ENCODE measurements at regions not wholly inside any gene's neighbourhood (a gene's known extent, or its start where the extent isn't known, plus 50 kb on each side); places are given as distances from the start of the nearest gene placed in this dataset.

GRCh38 chr9:99451112-99451606 is 229.1 kb downstream of the SEC61B start:
- no peaks in the 10 kb centered on the region for H3K79me2 ChIP-seq (ENCODE audit: control insufficient read depth in 1 of 2, insufficient read depth in 2 of 2, low read length in 2 of 2)
- no peak overlapping the region for H2AK5ac ChIP-seq (ENCODE audit: low read depth, low read length)
- no peak for FAIRE-seq
- no peak overlapping the region for H3K23ac ChIP-seq (ENCODE audit: insufficient read length)
- no peaks in the 10 kb centered on the region for H3K79me1 ChIP-seq (ENCODE audit: low read depth, low read length)
- no peaks in the 10 kb centered on the region for H3K36me3 ChIP-seq (ENCODE audit: control insufficient read depth in 2 of 4, insufficient read depth in 4 of 4, low read length in 3 of 4)
- no peak overlapping the region for H2BK15ac ChIP-seq (ENCODE audit: low read length)
- H4K8ac ChIP-seq (ENCODE audit: extremely low read depth, insufficient read depth, low read length) = no peak overlapping the region
- H3K23me2 ChIP-seq (ENCODE audit: low read depth, low read length) = no peaks in the 10 kb centered on the region
- 81% methylated on average over 4 of the region's 4 CpGs; no CpG with 5 or more reads in 1 of the 2 experiments for WGBS, 2 experiments (ENCODE audit: extremely low coverage in 1 of 2, insufficient coverage in 1 of 2, insufficient read length in 1 of 2, insufficient replicate concordance in 2 of 2, low coverage in 1 of 2, low lambda C conversion rate in 2 of 2, missing lambda C conversion rate in 1 of 2)
- H2BK12ac ChIP-seq (ENCODE audit: low read depth, low read length) = no peak overlapping the region
- no peak overlapping the region for H2AFZ ChIP-seq (ENCODE audit: low read length)
- no peak overlapping the region for H4K91ac ChIP-seq (replicated peaks; ENCODE audit: insufficient read length, low read length)
- H3K27ac ChIP-seq (ENCODE audit: low read depth, low read length) = no peak overlapping the region
- no peak overlapping the region for H4K5ac ChIP-seq (ENCODE audit: insufficient read length, low read depth, low read length)
- H3K18ac ChIP-seq (ENCODE audit: extremely low read depth, low read length) = no peak overlapping the region
- no peak overlapping the region for H2BK5ac ChIP-seq (ENCODE audit: low read depth, low read length)
- CTCF ChIA-PET (ENCODE audit: partially characterized antibody) = interaction anchor here (0.6 to 2.1 kb wide), 6 partner anchors 14 to 185 kb away, joined by 3 to 7 read pairs (median 4); no protein-coding TSS in a partner anchor
- no peaks in the 10 kb centered on the region for H4K20me1 ChIP-seq (replicated peaks in 1 of 2; ENCODE audit: control insufficient read depth in 1 of 2, insufficient read depth in 2 of 2, low read length in 2 of 2)
- no peak overlapping the region for H3K4me3 ChIP-seq (ENCODE audit: extremely low read depth in 1 of 4, insufficient read depth in 2 of 4, low read depth in 3 of 4, low read length in 4 of 4)
- no peaks in the 10 kb centered on the region for H3K9me3 ChIP-seq (ENCODE audit: insufficient read depth in 2 of 2, low read depth in 1 of 2, low read length in 1 of 2)
- no peak overlapping the region for H3K14ac ChIP-seq (ENCODE audit: insufficient read length)
- no peak for DNase-seq (ENCODE audit: low read depth in 1 of 2, low spot score in 2 of 2)
- H3K4me2 ChIP-seq (ENCODE audit: insufficient read depth in 1 of 2, low read depth in 2 of 2, low read length in 2 of 2) = no peak overlapping the region
- no peak overlapping the region for H3K56ac ChIP-seq (replicated peaks; ENCODE audit: insufficient read length, low read depth, low read length)
- no peak overlapping the region for H3K4ac ChIP-seq (replicated peaks; ENCODE audit: insufficient read length, low read depth, low read length)
- no peak overlapping the region for H2BK120ac ChIP-seq (replicated peaks; ENCODE audit: low read depth, low read length)
- POLR2A ChIA-PET (ENCODE audit: partially characterized antibody) = no interaction called here
- TF ChIP-seq BRCA1 (IDR thresholded peaks at IDR 0.05; ENCODE audit: low read depth, low read length) = no peak
- no peak overlapping the region for H3K9ac ChIP-seq (replicated peaks in 1 of 4; ENCODE audit: extremely low read depth in 1 of 4, low read depth in 3 of 4, low read length in 3 of 4)
- no peak overlapping the region for H2BK20ac ChIP-seq (ENCODE audit: low read length)
- no peaks in the 10 kb centered on the region for H3K27me3 ChIP-seq (replicated peaks in 1 of 4; ENCODE audit: control insufficient read depth in 3 of 4, extremely low read depth in 1 of 4, insufficient read depth in 3 of 4, low read length in 3 of 4)
- no peaks in the 10 kb centered on the region for H3K4me1 ChIP-seq (replicated peaks in 1 of 4; ENCODE audit: control insufficient read depth in 3 of 4, insufficient read depth in 4 of 4, low read length in 3 of 4)
